B cell (primary cell): ENCODE measurements at regions not wholly inside any gene's neighbourhood (a gene's known extent, or its start where the extent isn't known, plus 50 kb on each side); places are given as distances from the start of the nearest gene placed in this dataset.
A peak's percentile ranks its signal among the peaks of the same experiment; 100 is the strongest.

Experiments
- ATAC-seq: fragments of 200-7000 bp; cut with Tn5 transposase; one replicate; pipeline ENCODE4 v1.10.0; 2021; ENCODE audit warnings: low read depth, mild to moderate bottlenecking, moderate number of reproducible peaks, moderate library complexity
- CTCF ChIA-PET: fragments of 350-600 bp; sonication (Branson Sonifier 250); formaldehyde crosslinking; loops from one replicate; lab custom pipeline; 2021; ENCODE audit warnings: antibody characterized with exemption, inconsistent platforms; lab: Charles Lee
- POLR2A ChIA-PET: fragments of 350-600 bp; sonication (Branson Sonifier 250); formaldehyde crosslinking; loops from one replicate; lab custom pipeline; 2021; ENCODE audit warnings: antibody characterized with exemption; lab: Charles Lee
- DNase-seq: peaks from one replicate; pipeline ENCODE4 v3.0.0; 2013
- H2AFZ ChIP-seq: 2 replicates; pipeline ENCODE4 v1.6.1; 2012; ENCODE audit warnings: mild to moderate bottlenecking, low read depth, low read length; ENCODE audit not compliant: insufficient read depth, poor library complexity, severe bottlenecking
- H3K27ac ChIP-seq, 2 donors: 1 replicate in 1 of 2; 2 replicates in 1 of 2; pipeline ENCODE4 v1.5.1; 2012 to 2013; ENCODE audit warnings: low read length in 2 of 2, mild to moderate bottlenecking in 2 of 2, moderate library complexity in 1 of 2
- H3K27me3 ChIP-seq, 4 experiments: fragments of 200-600 bp in 1 of 4; sonication (generic) in 1 of 4; replicated peaks in 1 of 4; 1 replicate in 2 of 4; 2 replicates in 2 of 4; pipeline versions ENCODE4 v1.6.1 to v1.7.0; 2013 to 2016; ENCODE audit warnings: low read length in 3 of 4, mild to moderate bottlenecking in 2 of 4, mixed read lengths in 1 of 4, moderate library complexity in 1 of 4; ENCODE audit not compliant: insufficient read depth in 4 of 4, control insufficient read depth in 3 of 4; ENCODE audit errors: control extremely low read depth in 1 of 4
- H3K36me3 ChIP-seq, 2 experiments: replicated peaks in 1 of 2; 1 replicate in 1 of 2; 2 replicates in 1 of 2; pipeline versions ENCODE4 v1.6.1 to v1.7.1; 2013; ENCODE audit warnings: low read length in 1 of 2; ENCODE audit not compliant: insufficient read depth in 2 of 2, control insufficient read depth in 1 of 2; ENCODE audit errors: control extremely low read depth in 1 of 2, extremely low read depth in 1 of 2
- H3K4me1 ChIP-seq, 2 donors: fragments of 200-600 bp in 1 of 2; sonication (generic) in 1 of 2; 1 replicate in 1 of 2; 2 replicates in 1 of 2; pipeline versions ENCODE4 v1.5.1 to v1.6.1; 2013 to 2017; ENCODE audit warnings: low read length in 2 of 2; ENCODE audit not compliant: control insufficient read depth in 2 of 2, insufficient read depth in 2 of 2
- H3K4me2 ChIP-seq: replicated peaks from 2 replicates; pipeline ENCODE3; 2012; ENCODE audit warnings: mild to moderate bottlenecking, low read depth, low read length; ENCODE audit not compliant: poor library complexity, severe bottlenecking
- H3K4me3 ChIP-seq, 5 experiments: fragments of 200-600 bp in 1 of 5; sonication (generic) in 1 of 5; 1 replicate in 3 of 5; 2 replicates in 2 of 5; pipeline versions ENCODE4 v1.5.1 to v1.7.0; 2011 to 2016; ENCODE audit warnings: low read length in 4 of 5, mild to moderate bottlenecking in 4 of 5, low read depth in 2 of 5, control low read depth in 1 of 5, moderate library complexity in 1 of 5; ENCODE audit not compliant: insufficient read depth in 1 of 5; ENCODE audit errors: control extremely low read depth in 1 of 5, extremely low read depth in 1 of 5
- H3K79me2 ChIP-seq: fragments of 200-600 bp; sonication (generic); one replicate; pipeline ENCODE4 v1.6.0; 2016; ENCODE audit warnings: low read length; ENCODE audit not compliant: control insufficient read depth, insufficient read depth
- H3K9ac ChIP-seq: fragments of 200-600 bp; sonication (generic); 2 replicates; pipeline ENCODE4 v1.6.1; 2017; ENCODE audit warnings: mild to moderate bottlenecking, low read length, moderate library complexity
- H3K9me3 ChIP-seq, 3 donors: one replicate each; pipeline versions ENCODE4 v1.6.1 to v1.7.1; 2013; ENCODE audit warnings: low read length in 2 of 3; ENCODE audit not compliant: control insufficient read depth in 2 of 3, insufficient read depth in 1 of 3; ENCODE audit errors: control extremely low read depth in 1 of 3
- H4K20me1 ChIP-seq: 2 replicates; pipeline ENCODE4 v1.6.0; 2012; ENCODE audit warnings: mild to moderate bottlenecking, low read length; ENCODE audit not compliant: insufficient read depth, control insufficient read depth, poor library complexity, severe bottlenecking
- H3K27ac Mint-ChIP-seq: one replicate; pipeline ENCODE4 v1.8.0; 2021; ENCODE audit warnings: mixed read lengths
- H3K27me3 Mint-ChIP-seq: one replicate; pipeline ENCODE4 v1.8.0; 2021; ENCODE audit warnings: mixed read lengths
- H3K4me1 Mint-ChIP-seq: one replicate; pipeline ENCODE4 v1.8.0; 2021; ENCODE audit warnings: mixed read lengths
- H3K4me3 Mint-ChIP-seq: one replicate; pipeline ENCODE4 v1.8.0; 2021; ENCODE audit warnings: mixed read lengths
- H3K9me3 Mint-ChIP-seq: one replicate; pipeline ENCODE4 v1.8.0; 2022; ENCODE audit warnings: mixed read lengths; ENCODE audit not compliant: insufficient read depth
- CTCF ChIP-seq: fragments of 200-600 bp; IDR thresholded peaks from one replicate; pipeline ENCODE4 v1.8.0; 2022; ENCODE audit warnings: antibody characterized with exemption, mild to moderate bottlenecking
- EZH2 ChIP-seq: IDR thresholded peaks from 2 replicates; pipeline ENCODE4 v1.6.1; 2012; ENCODE audit warnings: borderline replicate concordance, low read depth, mild to moderate bottlenecking, moderate library complexity, low read length; ENCODE audit not compliant: insufficient read depth, poor library complexity, severe bottlenecking
- WGBS: methylation state at CpG from one replicate; pipeline ENCODE4 v1.1.5; 2013; ENCODE audit warnings: missing lambda C conversion rate; ENCODE audit not compliant: insufficient coverage; 5-methylcytosine and 5-hydroxymethylcytosine counted together
- intact Hi-C: fragments of 100-400 bp; cut with micrococcal nuclease; formaldehyde crosslinking; loops from one replicate; pipeline ENCODE4 v1.10.0; 2022

GRCh38 chr11:110971140-110971539, 258.9 kb upstream of the ARHGAP20 start:
- H2AFZ ChIP-seq: no peak overlapping the region
- POLR2A ChIA-PET: no interaction called here
- TF ChIP-seq EZH2 (no peak), CTCF (no peak)
- no peak overlapping the region for H3K4me3 ChIP-seq
- H3K36me3 ChIP-seq: no peaks in the 10 kb centered on the region
- H3K9me3 ChIP-seq: no peaks in the 10 kb centered on the region
- intact Hi-C loops: no loop called here
- Mint-ChIP-seq H3K9me3 (no peaks in the 10 kb centered on the region), H3K27ac (no peak overlapping the region), H3K27me3 (no peaks in the 10 kb centered on the region), H3K4me1 (peaks cover 13% of the 10 kb centered on the region), H3K4me3 (no peak overlapping the region)
- H3K27ac ChIP-seq: no peak overlapping the region
- no peaks in the 10 kb centered on the region for H3K79me2 ChIP-seq
- no peak overlapping the region for H3K4me2 ChIP-seq
- CTCF ChIA-PET: no interaction called here
- DNase-seq: no peak
- no peak for ATAC-seq
- no peak overlapping the region for H3K9ac ChIP-seq
- H3K4me1 ChIP-seq: peaks cover 8 to 13% of the 10 kb centered on the region in 2 donors
- WGBS: 100% methylated on average over 1 of the region's 1 CpG
- no peaks in the 10 kb centered on the region for H3K27me3 ChIP-seq
- H4K20me1 ChIP-seq: no peaks in the 10 kb centered on the region

GRCh38 chr11:110968348-110969062, 256.3 kb upstream of the ARHGAP20 start:
- POLR2A ChIA-PET: no interaction called here
- no peaks in the 10 kb centered on the region for H4K20me1 ChIP-seq
- Mint-ChIP-seq H3K9me3 (no peaks in the 10 kb centered on the region), H3K4me3 (no peak overlapping the region), H3K27me3 (peaks cover 5% of the 10 kb centered on the region), H3K4me1 (peaks cover 13% of the 10 kb centered on the region), H3K27ac (peak overlapping the region; percentile 69)
- DNase-seq: no peak
- H3K9ac ChIP-seq: peak overlapping the region; percentile 12
- H3K4me2 ChIP-seq: peak overlapping the region; percentile 38
- H3K4me1 ChIP-seq: peaks cover 8 to 13% of the 10 kb centered on the region in 2 donors
- no peaks in the 10 kb centered on the region for H3K27me3 ChIP-seq
- TF ChIP-seq EZH2: no peak
- TF ChIP-seq CTCF: no peak
- intact Hi-C loops: no loop called here
- no peak for ATAC-seq
- H3K4me3 ChIP-seq: no peak overlapping the region
- no peaks in the 10 kb centered on the region for H3K36me3 ChIP-seq
- CTCF ChIA-PET: no interaction called here
- H3K79me2 ChIP-seq: no peaks in the 10 kb centered on the region
- no peaks in the 10 kb centered on the region for H3K9me3 ChIP-seq
- 100% methylated on average over 3 of the region's 4 CpGs for WGBS
- no peak overlapping the region for H3K27ac ChIP-seq
- H2AFZ ChIP-seq: no peak overlapping the region
